ENCODE measurements at regions not wholly inside any gene's neighbourhood (a gene's known extent, or its start where the extent isn't known, plus 50 kb on each side); places are given as distances from the start of the nearest gene placed in this dataset.

- no peaks in the 10 kb centered on the region for H3K4me1 ChIP-seq
- intact Hi-C loops (cut with DNase I), result no loop called here
- no peak overlapping the region for H3K27ac ChIP-seq
- WGBS, 2 donors, result 24 to 26% methylated on average over 8 of the region's 8 CpGs
- H3K4me3 ChIP-seq, result no peak overlapping the region
- DNase-seq (no peak), ATAC-seq (no peak)
- peaks cover 0 to 7% of the 10 kb centered on the region in 2 donors for H3K27me3 ChIP-seq
- no peaks in the 10 kb centered on the region for H3K36me3 ChIP-seq (replicated peaks in 1 of 2; ENCODE audit: insufficient read depth in 1 of 2, low read depth in 2 of 2)
- no peaks in the 10 kb centered on the region for H3K9me3 ChIP-seq
- TF ChIP-seq POLR2A (IDR thresholded peaks at IDR 0.05), result no peak
- no peak for TF ChIP-seq CTCF (IDR thresholded peaks at IDR 0.05)
These were observed 203.5 kb downstream of the RBFOX3 start for GRCh38 chr17:79407385-79407784.

- DNase-seq (no peak), ATAC-seq (no peak)
- Histone ChIP-seq H3K36me3 (replicated peaks in 1 of 2; ENCODE audit: insufficient read depth in 1 of 2, low read depth in 2 of 2) (no peaks in the 10 kb centered on the region), H3K27ac (no peak overlapping the region), H3K4me3 (no peak overlapping the region), H3K9me3 (no peaks in the 10 kb centered on the region), H3K4me1 (peaks cover under 1% of the 10 kb centered on the region), H3K27me3 (peaks cover 0 to 7% of the 10 kb centered on the region in 2 donors)
- TF ChIP-seq CTCF (IDR thresholded peaks at IDR 0.05) (no peak), POLR2A (IDR thresholded peaks at IDR 0.05) (no peak)
- intact Hi-C loops (cut with DNase I), result no loop called here
- 44 to 49% methylated on average over 16 of the region's 16 CpGs for WGBS, 2 donors
These were observed 204.5 kb downstream of the RBFOX3 start for GRCh38 chr17:79406316-79406715.

- H3K4me3 ChIP-seq, result no peak overlapping the region
- no peaks in the 10 kb centered on the region for H3K9me3 ChIP-seq
- H3K27me3 ChIP-seq, result peaks cover 0 to 7% of the 10 kb centered on the region in 2 donors
- WGBS, 2 donors, result 56 to 63% methylated on average over 1 of the region's 1 CpG
- intact Hi-C loops (cut with DNase I), result no loop called here
- no peak overlapping the region for H3K27ac ChIP-seq
- peaks cover 5% of the 10 kb centered on the region for H3K4me1 ChIP-seq
- TF ChIP-seq CTCF (IDR thresholded peaks at IDR 0.05), result no peak
- no peak for TF ChIP-seq POLR2A (IDR thresholded peaks at IDR 0.05)
- ATAC-seq (no peak), DNase-seq (no peak)
- H3K36me3 ChIP-seq (replicated peaks in 1 of 2; ENCODE audit: insufficient read depth in 1 of 2, low read depth in 2 of 2), result no peaks in the 10 kb centered on the region
These were observed 205.0 kb downstream of the RBFOX3 start for GRCh38 chr17:79405823-79406222.

GRCh38 chr17:79404136-79404911 is 206.5 kb downstream of the RBFOX3 start:
- ATAC-seq, result no peak
- Histone ChIP-seq H3K27me3 (peaks cover 0 to 7% of the 10 kb centered on the region in 2 donors), H3K9me3 (no peaks in the 10 kb centered on the region), H3K27ac (no peak overlapping the region), H3K36me3 (replicated peaks in 1 of 2; ENCODE audit: insufficient read depth in 1 of 2, low read depth in 2 of 2) (no peaks in the 10 kb centered on the region), H3K4me1 (peaks cover 8% of the 10 kb centered on the region), H3K4me3 (no peak overlapping the region)
- DNase-seq, result no peak
- WGBS, 2 donors, result 77 to 80% methylated on average over 16 of the region's 16 CpGs
- intact Hi-C loops (cut with DNase I), result no loop called here
- TF ChIP-seq POLR2A (IDR thresholded peaks at IDR 0.05), result no peak
- TF ChIP-seq CTCF (IDR thresholded peaks at IDR 0.05), result no peak

Data from body of pancreas (tissue), 4 donors.